Endothelial cell of umbilical vein (primary cell): ENCODE measurements at regions not wholly inside any gene's neighbourhood (a gene's known extent, or its start where the extent isn't known, plus 50 kb on each side); places are given as distances from the start of the nearest gene placed in this dataset.

Experiments used
- CTCF ChIP-seq, 2 donors: IDR thresholded peaks; 1 replicate in 1 of 2; 2 replicates in 1 of 2; pipeline ENCODE4 v1.5.1; 2011; ENCODE audit warnings: low read length in 2 of 2, mild to moderate bottlenecking in 2 of 2, moderate library complexity in 2 of 2, control low read depth in 1 of 2, inconsistent platforms in 1 of 2, low read depth in 1 of 2; ENCODE audit not compliant: insufficient read depth in 1 of 2; ENCODE audit errors: extremely low read depth in 1 of 2
- EZH2 ChIP-seq: IDR thresholded peaks from 2 replicates; pipeline ENCODE4 v1.6.1; 2012; ENCODE audit warnings: borderline replicate concordance, low read depth, mild to moderate bottlenecking, moderate library complexity, low read length, inconsistent platforms; ENCODE audit not compliant: severe bottlenecking
- POLR2A ChIP-seq: IDR thresholded peaks from 2 replicates; pipeline ENCODE4 v1.6.1; 2012; ENCODE audit warnings: low read depth, mild to moderate bottlenecking, control low read depth, low read length

- TF ChIP-seq CTCF (IDR thresholded peaks at IDR 0.05; ENCODE audit: extremely low read depth in 1 of 2, insufficient read depth in 1 of 2, low read depth in 1 of 2, low read length in 2 of 2), result no peak
- TF ChIP-seq EZH2, result no peak
- TF ChIP-seq POLR2A, result no peak
Observed at GRCh38 chr10:109207361-109207760, 716.0 kb downstream of the XPNPEP1 start.
